H9 (cell line): ENCODE measurements at regions not wholly inside any gene's neighbourhood (a gene's known extent, or its start where the extent isn't known, plus 50 kb on each side); places are given as distances from the start of the nearest gene placed in this dataset.

Experiments
- DNase-seq: peaks from one replicate; pipeline ENCODE4 v3.0.0-alpha.2; 2017
- H2AFZ ChIP-seq: one replicate; pipeline ENCODE4 v1.6.1; 2013; ENCODE audit warnings: mild to moderate bottlenecking, low read length, control low read depth, moderate library complexity
- H2AK5ac ChIP-seq: 2 replicates; pipeline ENCODE4 v1.6.1; 2013; ENCODE audit warnings: low read length, control low read depth, mixed read lengths; ENCODE audit not compliant: insufficient read length
- H2BK120ac ChIP-seq: one replicate; pipeline ENCODE4 v1.6.1; 2013; ENCODE audit warnings: low read depth, mild to moderate bottlenecking, low read length, control low read depth, inconsistent platforms; ENCODE audit not compliant: poor library complexity, severe bottlenecking
- H2BK12ac ChIP-seq: 2 replicates; pipeline ENCODE4 v1.6.1; 2013; ENCODE audit warnings: low read length, control low read depth, mixed read lengths, low read depth; ENCODE audit not compliant: insufficient read length
- H2BK15ac ChIP-seq: 2 replicates; pipeline ENCODE4 v1.6.1; 2013; ENCODE audit warnings: low read depth, low read length, control low read depth
- H2BK20ac ChIP-seq: one replicate; pipeline ENCODE4 v1.6.1; 2013; ENCODE audit warnings: low read depth, mild to moderate bottlenecking, low read length, control low read depth, inconsistent platforms; ENCODE audit not compliant: poor library complexity, severe bottlenecking
- H2BK5ac ChIP-seq: 2 replicates; pipeline ENCODE4 v1.6.1; 2013; ENCODE audit warnings: low read length, control low read depth, mixed read lengths; ENCODE audit not compliant: insufficient read length
- H3K14ac ChIP-seq: 2 replicates; pipeline ENCODE4 v1.6.1; 2013; ENCODE audit warnings: low read length, control low read depth; ENCODE audit not compliant: insufficient read depth
- H3K18ac ChIP-seq: 2 replicates; pipeline ENCODE4 v1.6.1; 2013; ENCODE audit warnings: low read depth, mild to moderate bottlenecking, mixed read lengths, low read length, control low read depth; ENCODE audit not compliant: insufficient read length
- H3K23ac ChIP-seq: 2 replicates; pipeline ENCODE4 v1.6.1; 2013; ENCODE audit warnings: low read length, control low read depth, mixed read lengths, low read depth; ENCODE audit not compliant: insufficient read length
- H3K23me2 ChIP-seq: 2 replicates; pipeline ENCODE4 v1.6.1; 2013; ENCODE audit warnings: low read depth, mild to moderate bottlenecking, mixed read lengths, low read length, control low read depth; ENCODE audit not compliant: insufficient read length, poor library complexity, severe bottlenecking
- H3K27ac ChIP-seq: 2 replicates; pipeline ENCODE4 v1.5.1; 2013; ENCODE audit warnings: low read length, control low read depth, mixed read lengths, low read depth; ENCODE audit not compliant: insufficient read length
- H3K27me3 ChIP-seq: 2 replicates; pipeline ENCODE4 v1.6.1; 2013; ENCODE audit warnings: low read length, control low read depth, inconsistent platforms; ENCODE audit not compliant: insufficient read depth
- H3K4ac ChIP-seq: 2 replicates; pipeline ENCODE4 v1.6.1; 2013; ENCODE audit warnings: low read depth, mild to moderate bottlenecking, control low read depth, inconsistent platforms, low read length, moderate library complexity
- H3K4me1 ChIP-seq: 2 replicates; pipeline ENCODE4 v1.6.1; 2013; ENCODE audit warnings: low read length, control low read depth, inconsistent platforms; ENCODE audit not compliant: insufficient read depth
- H3K4me2 ChIP-seq: 2 replicates; pipeline ENCODE4 v1.6.1; 2013; ENCODE audit warnings: low read length, control low read depth, mixed read lengths; ENCODE audit not compliant: insufficient read length, insufficient read depth
- H3K56ac ChIP-seq: 2 replicates; pipeline ENCODE4 v1.6.1; 2013; ENCODE audit warnings: low read depth, mild to moderate bottlenecking, mixed read lengths, low read length, control low read depth; ENCODE audit not compliant: insufficient read length
- H3K79me1 ChIP-seq: 2 replicates; pipeline ENCODE4 v1.6.1; 2013; ENCODE audit warnings: low read depth, mild to moderate bottlenecking, moderate library complexity, low read length, control low read depth, inconsistent platforms; ENCODE audit not compliant: insufficient read depth, poor library complexity, severe bottlenecking
- H3K79me2 ChIP-seq: 2 replicates; pipeline ENCODE4 v1.6.1; 2013; ENCODE audit warnings: low read length, control low read depth, inconsistent platforms; ENCODE audit not compliant: insufficient read depth
- H3K9ac ChIP-seq: 2 replicates; pipeline ENCODE4 v1.6.1; 2013; ENCODE audit warnings: low read length, control low read depth, mixed read lengths; ENCODE audit not compliant: insufficient read length; ENCODE audit errors: extremely low read depth
- H3K9me3 ChIP-seq: one replicate; pipeline ENCODE4 v1.6.1; 2013; ENCODE audit warnings: low read depth, low read length, inconsistent platforms; ENCODE audit not compliant: control insufficient read depth
- H3T11ph ChIP-seq: one replicate; pipeline ENCODE4 v1.6.1; 2013; ENCODE audit warnings: mild to moderate bottlenecking, low read length, control low read depth, inconsistent platforms
- H4K20me1 ChIP-seq: one replicate; pipeline ENCODE4 v1.6.1; 2013; ENCODE audit not compliant: control insufficient read depth, insufficient read length, insufficient read depth
- H4K5ac ChIP-seq: 2 replicates; pipeline ENCODE4 v1.6.1; 2013; ENCODE audit warnings: low read depth, mild to moderate bottlenecking, mixed read lengths, low read length, control low read depth; ENCODE audit not compliant: insufficient read length
- H4K8ac ChIP-seq: replicated peaks from 2 replicates; pipeline ENCODE4 v1.6.1; 2013; ENCODE audit warnings: low read length, control low read depth, mixed read lengths, low read depth; ENCODE audit not compliant: insufficient read length
- H4K91ac ChIP-seq: 2 replicates; pipeline ENCODE4 v1.6.1; 2013; ENCODE audit warnings: low read depth, mild to moderate bottlenecking, moderate library complexity, mixed read lengths, low read length, control low read depth; ENCODE audit not compliant: insufficient read length
- H3K27ac Mint-ChIP-seq, 3 experiments: 2 replicates in 2 of 3; 3 replicates in 1 of 3; pipeline ENCODE4 v1.8.0; 2020 to 2021; ENCODE audit warnings: mixed read lengths in 3 of 3, mild to moderate bottlenecking in 1 of 3, moderate library complexity in 1 of 3
- H3K27me3 Mint-ChIP-seq: 2 replicates; pipeline ENCODE4 v1.8.0; 2021; ENCODE audit warnings: low read depth, mild to moderate bottlenecking, moderate library complexity, mixed read lengths
- H3K36me3 Mint-ChIP-seq, 3 experiments: 2 replicates in 2 of 3; 3 replicates in 1 of 3; pipeline ENCODE4 v1.8.0; 2020 to 2021; ENCODE audit warnings: low read depth in 3 of 3, mixed read lengths in 3 of 3; ENCODE audit not compliant: insufficient read depth in 1 of 3
- H3K4me1 Mint-ChIP-seq, 2 experiments: 2 replicates each; pipeline ENCODE4 v1.8.0; 2020; ENCODE audit warnings: mixed read lengths in 2 of 2
- H3K4me3 Mint-ChIP-seq, 2 experiments: 2 replicates in 1 of 2; 3 replicates in 1 of 2; pipeline ENCODE4 v1.8.0; 2020 to 2021; ENCODE audit warnings: mild to moderate bottlenecking in 2 of 2, mixed read lengths in 2 of 2, moderate library complexity in 1 of 2
- H3K9me3 Mint-ChIP-seq, 2 experiments: 2 replicates in 1 of 2; 3 replicates in 1 of 2; pipeline ENCODE4 v1.8.0; 2020; ENCODE audit warnings: mild to moderate bottlenecking in 2 of 2, mixed read lengths in 2 of 2, moderate library complexity in 1 of 2
- CTCF ChIP-seq: fragments of 200-600 bp; sonication (generic); conservative IDR thresholded peaks from 3 replicates; pipeline ENCODE4 v1.8.0; 2021; ENCODE audit warnings: antibody characterized with exemption, mild to moderate bottlenecking
- WGBS: extraction: QIAGEN DNeasy Blood & Tissue Kit; methylation state at CpG from one replicate; pipeline ENCODE4 v1.1.7; 2013; ENCODE audit warnings: missing lambda C conversion rate, low lambda C conversion rate, mixed read lengths; ENCODE audit not compliant: insufficient read length; ENCODE audit errors: extremely low coverage; 5-methylcytosine and 5-hydroxymethylcytosine counted together

GRCh38 chr5:164627021-164627420, 1121.6 kb downstream of the MAT2B start:
- Mint-ChIP-seq H3K36me3 (no peaks in the 10 kb centered on the region; a peak in 1 of 7 replicates), H3K27me3 (no peaks in the 10 kb centered on the region), H3K9me3 (peaks cover 0 to 3% of the 10 kb centered on the region in 2 experiments; a peak in 1 of 5 replicates), H3K27ac (no peak overlapping the region), H3K4me3 (no peak overlapping the region), H3K4me1 (no peaks in the 10 kb centered on the region)
- H3K23me2 ChIP-seq, result no peaks in the 10 kb centered on the region
- H3K9ac ChIP-seq, result no peak overlapping the region
- no peak overlapping the region for H2BK15ac ChIP-seq
- no peak overlapping the region for H3K56ac ChIP-seq
- H3K4me2 ChIP-seq, result no peak overlapping the region
- H4K91ac ChIP-seq, result no peak overlapping the region
- WGBS, result no CpG with 5 or more reads among the region's 4 CpGs
- no peaks in the 10 kb centered on the region for H3K79me2 ChIP-seq
- no peak overlapping the region for H2AK5ac ChIP-seq
- no peak overlapping the region for H2BK120ac ChIP-seq
- no peak overlapping the region for H3K14ac ChIP-seq
- H3K4ac ChIP-seq, result no peak overlapping the region
- H3K18ac ChIP-seq, result no peak overlapping the region
- H3T11ph ChIP-seq, result no peak overlapping the region
- H3K9me3 ChIP-seq, result no peaks in the 10 kb centered on the region
- no peak overlapping the region for H4K5ac ChIP-seq
- H4K8ac ChIP-seq, result no peak overlapping the region
- no peak overlapping the region for H3K23ac ChIP-seq
- H3K27me3 ChIP-seq, result no peaks in the 10 kb centered on the region
- H3K4me1 ChIP-seq, result no peaks in the 10 kb centered on the region
- no peak overlapping the region for H2BK20ac ChIP-seq
- H3K79me1 ChIP-seq, result no peaks in the 10 kb centered on the region
- H3K27ac ChIP-seq, result no peak overlapping the region
- no peak overlapping the region for H2AFZ ChIP-seq
- DNase-seq, result no peak
- H2BK12ac ChIP-seq, result no peak overlapping the region
- no peak for TF ChIP-seq CTCF
- no peaks in the 10 kb centered on the region for H4K20me1 ChIP-seq
- no peak overlapping the region for H2BK5ac ChIP-seq
